IgD-negative memory B cell (primary cell): ENCODE measurements at regions not wholly inside any gene's neighbourhood (a gene's known extent, or its start where the extent isn't known, plus 50 kb on each side); places are given as distances from the start of the nearest gene placed in this dataset.

ENCODE experiments used
- H3K27ac Mint-ChIP-seq, 3 donors: one replicate each; pipeline ENCODE4 v1.8.0; 2020 to 2022; ENCODE audit warnings: mild to moderate bottlenecking in 3 of 3, mixed read lengths in 3 of 3, moderate library complexity in 1 of 3
- H3K27me3 Mint-ChIP-seq: one replicate; pipeline ENCODE4 v1.8.0; 2021; ENCODE audit warnings: mixed read lengths
- H3K36me3 Mint-ChIP-seq: one replicate; pipeline ENCODE4 v1.8.0; 2020; ENCODE audit warnings: mild to moderate bottlenecking, mixed read lengths
- H3K4me1 Mint-ChIP-seq, 3 donors: one replicate each; pipeline ENCODE4 v1.8.0; 2020 to 2022; ENCODE audit warnings: mixed read lengths in 3 of 3, mild to moderate bottlenecking in 1 of 3
- H3K4me3 Mint-ChIP-seq, 4 donors: one replicate each; pipeline ENCODE4 v1.8.0; 2020 to 2022; ENCODE audit warnings: mild to moderate bottlenecking in 4 of 4, mixed read lengths in 4 of 4, moderate library complexity in 3 of 4
- H3K9me3 Mint-ChIP-seq, 3 donors: one replicate each; pipeline ENCODE4 v1.8.0; 2020 to 2021; ENCODE audit warnings: mixed read lengths in 3 of 3, mild to moderate bottlenecking in 1 of 3

- no peaks in the 10 kb centered on the region for H3K9me3 Mint-ChIP-seq
- H3K36me3 Mint-ChIP-seq = no peaks in the 10 kb centered on the region
- no peak overlapping the region for H3K4me3 Mint-ChIP-seq
- peaks cover 5 to 6% (median 6%) of the 10 kb centered on the region in 3 donors for H3K4me1 Mint-ChIP-seq
- H3K27me3 Mint-ChIP-seq = peaks cover 7% of the 10 kb centered on the region
- H3K27ac Mint-ChIP-seq = no peak overlapping the region
These were observed 110.3 kb upstream of the CEP85L start for GRCh38 chr6:118761645-118762044.

- H3K27ac Mint-ChIP-seq = no peak overlapping the region
- no peaks in the 10 kb centered on the region for H3K9me3 Mint-ChIP-seq
- H3K27me3 Mint-ChIP-seq = peaks cover 10% of the 10 kb centered on the region
- no peak overlapping the region for H3K4me3 Mint-ChIP-seq
- peaks cover 5 to 6% (median 6%) of the 10 kb centered on the region in 3 donors for H3K4me1 Mint-ChIP-seq
- no peaks in the 10 kb centered on the region for H3K36me3 Mint-ChIP-seq
These were observed 107.6 kb upstream of the CEP85L start for GRCh38 chr6:118758946-118759345.

GRCh38 chr6:118755941-118756646 lies 104.7 kb upstream of the CEP85L start:
- Mint-ChIP-seq H3K4me3 (no peak overlapping the region), H3K27me3 (peaks cover 8% of the 10 kb centered on the region), H3K4me1 (peaks cover 5 to 6% (median 6%) of the 10 kb centered on the region in 3 donors), H3K27ac (no peak overlapping the region), H3K36me3 (no peaks in the 10 kb centered on the region), H3K9me3 (no peaks in the 10 kb centered on the region)

GRCh38 chr6:118752803-118753202 lies 101.4 kb upstream of the CEP85L start:
- Mint-ChIP-seq H3K36me3 (no peaks in the 10 kb centered on the region), H3K27me3 (peaks cover 4% of the 10 kb centered on the region), H3K9me3 (no peaks in the 10 kb centered on the region), H3K27ac (no peak overlapping the region), H3K4me3 (no peak overlapping the region), H3K4me1 (peaks cover 6 to 13% (median 12%) of the 10 kb centered on the region in 3 donors)

- no peak overlapping the region for H3K27ac Mint-ChIP-seq
- no peak overlapping the region for H3K4me3 Mint-ChIP-seq
- no peaks in the 10 kb centered on the region for H3K27me3 Mint-ChIP-seq
- peaks cover 15 to 26% (median 24%) of the 10 kb centered on the region in 3 donors for H3K4me1 Mint-ChIP-seq
- no peaks in the 10 kb centered on the region for H3K9me3 Mint-ChIP-seq
- no peaks in the 10 kb centered on the region for H3K36me3 Mint-ChIP-seq
These were observed 99.7 kb upstream of the CEP85L start for GRCh38 chr6:118751072-118751471.

- Mint-ChIP-seq H3K27ac (no peak overlapping the region), H3K4me1 (peaks cover 17 to 35% (median 33%) of the 10 kb centered on the region in 3 donors), H3K27me3 (peaks cover 3% of the 10 kb centered on the region), H3K9me3 (no peaks in the 10 kb centered on the region), H3K4me3 (no peak overlapping the region), H3K36me3 (no peaks in the 10 kb centered on the region)
These were observed 98.8 kb upstream of the CEP85L start for GRCh38 chr6:118750143-118750542.

- no peaks in the 10 kb centered on the region for H3K9me3 Mint-ChIP-seq
- H3K36me3 Mint-ChIP-seq = no peaks in the 10 kb centered on the region
- no peak overlapping the region for H3K4me3 Mint-ChIP-seq
- peak overlapping the region in 2 of 3 donors; percentile 1 to 55 for H3K27ac Mint-ChIP-seq
- peaks cover 17 to 38% (median 35%) of the 10 kb centered on the region in 3 donors for H3K4me1 Mint-ChIP-seq
- peaks cover 3% of the 10 kb centered on the region for H3K27me3 Mint-ChIP-seq
These were observed 97.1 kb upstream of the CEP85L start for GRCh38 chr6:118748311-118749062.

GRCh38 chr6:118746825-118747174 lies 95.4 kb upstream of the CEP85L start:
- peaks cover 18 to 38% (median 35%) of the 10 kb centered on the region in 3 donors for H3K4me1 Mint-ChIP-seq
- H3K9me3 Mint-ChIP-seq = no peaks in the 10 kb centered on the region
- no peaks in the 10 kb centered on the region for H3K36me3 Mint-ChIP-seq
- no peak overlapping the region for H3K4me3 Mint-ChIP-seq
- peak overlapping the region in 1 of 3 donors; percentile 85 for H3K27ac Mint-ChIP-seq
- H3K27me3 Mint-ChIP-seq = peaks cover 3% of the 10 kb centered on the region

GRCh38 chr6:118746145-118746824 lies 94.9 kb upstream of the CEP85L start:
- no peaks in the 10 kb centered on the region for H3K36me3 Mint-ChIP-seq
- peaks cover 3% of the 10 kb centered on the region for H3K27me3 Mint-ChIP-seq
- H3K27ac Mint-ChIP-seq = peak overlapping the region in 1 of 3 donors; percentile 85
- H3K9me3 Mint-ChIP-seq = no peaks in the 10 kb centered on the region
- peak overlapping the region in 2 of 4 donors; percentile 39 to 65 for H3K4me3 Mint-ChIP-seq
- H3K4me1 Mint-ChIP-seq = peaks cover 18 to 38% (median 35%) of the 10 kb centered on the region in 3 donors

GRCh38 chr6:118745156-118745555 lies 93.8 kb upstream of the CEP85L start:
- Mint-ChIP-seq H3K9me3 (no peaks in the 10 kb centered on the region), H3K4me3 (no peak overlapping the region), H3K27ac (no peak overlapping the region), H3K27me3 (peaks cover 3% of the 10 kb centered on the region), H3K4me1 (peaks cover 21 to 38% (median 35%) of the 10 kb centered on the region in 3 donors), H3K36me3 (no peaks in the 10 kb centered on the region)

GRCh38 chr6:118744261-118744941 lies 93.0 kb upstream of the CEP85L start:
- H3K27ac Mint-ChIP-seq = no peak overlapping the region
- peaks cover 21 to 38% (median 35%) of the 10 kb centered on the region in 3 donors for H3K4me1 Mint-ChIP-seq
- H3K27me3 Mint-ChIP-seq = peaks cover 3% of the 10 kb centered on the region
- H3K9me3 Mint-ChIP-seq = no peaks in the 10 kb centered on the region
- H3K4me3 Mint-ChIP-seq = peak overlapping the region in 1 of 4 donors; percentile 40
- H3K36me3 Mint-ChIP-seq = no peaks in the 10 kb centered on the region

GRCh38 chr6:118743746-118744145 lies 92.4 kb upstream of the CEP85L start:
- Mint-ChIP-seq H3K36me3 (no peaks in the 10 kb centered on the region), H3K4me3 (no peak overlapping the region), H3K9me3 (no peaks in the 10 kb centered on the region), H3K4me1 (peaks cover 22 to 34% (median 30%) of the 10 kb centered on the region in 3 donors), H3K27me3 (peaks cover 3% of the 10 kb centered on the region), H3K27ac (no peak overlapping the region)

- Mint-ChIP-seq H3K27ac (no peak overlapping the region), H3K9me3 (no peaks in the 10 kb centered on the region)
These were observed 89.0 kb upstream of the CEP85L start for GRCh38 chr6:118740372-118740771.

GRCh38 chr6:118739696-118740353 lies 88.4 kb upstream of the CEP85L start:
- Mint-ChIP-seq H3K36me3 (no peaks in the 10 kb centered on the region), H3K27ac (no peak overlapping the region)

More at GRCh38 chr6:118740372-118740771, 89.0 kb upstream of the CEP85L start:
- no peak overlapping the region for H3K4me3 Mint-ChIP-seq
- peaks cover 3% of the 10 kb centered on the region for H3K27me3 Mint-ChIP-seq
- H3K4me1 Mint-ChIP-seq = peaks cover 2 to 9% (median 8%) of the 10 kb centered on the region in 3 donors
- H3K36me3 Mint-ChIP-seq = no peaks in the 10 kb centered on the region

More at GRCh38 chr6:118739696-118740353, 88.4 kb upstream of the CEP85L start:
- peaks cover 0 to 10% (median 5%) of the 10 kb centered on the region in 3 donors for H3K4me1 Mint-ChIP-seq
- H3K4me3 Mint-ChIP-seq = no peak overlapping the region
- H3K27me3 Mint-ChIP-seq = peaks cover 4% of the 10 kb centered on the region
- no peaks in the 10 kb centered on the region for H3K9me3 Mint-ChIP-seq
